ENCODE measurements at regions not wholly inside any gene's neighbourhood (a gene's known extent, or its start where the extent isn't known, plus 50 kb on each side); places are given as distances from the start of the nearest gene placed in this dataset.

- no peak for TF ChIP-seq CTCF (IDR thresholded peaks at IDR 0.05)
- TF ChIP-seq POLR2AphosphoS5 (IDR thresholded peaks at IDR 0.05; ENCODE audit: insufficient read depth in 1 of 2, low read depth in 1 of 2) = no peak
- TF ChIP-seq POLR2A (IDR thresholded peaks at IDR 0.05) = no peak
- Histone ChIP-seq H3K36me3 (no peaks in the 10 kb centered on the region), H3K27me3 (no peaks in the 10 kb centered on the region), H3K4me3 (no peak overlapping the region), H3K9me3 (no peaks in the 10 kb centered on the region), H3K4me1 (no peaks in the 10 kb centered on the region), H3K27ac (no peak overlapping the region)
- intact Hi-C loops (cut with DNase I) = no loop called here
- DNase-seq (ENCODE audit: extremely low spot score in 2 of 2) = no peak
Observed at GRCh38 chr7:12474035-12474434, 70.4 kb upstream of the VWDE start.

GRCh38 chr7:12475362-12476063 is 71.8 kb upstream of the VWDE start:
- Histone ChIP-seq H3K27ac (no peak overlapping the region), H3K4me1 (no peaks in the 10 kb centered on the region), H3K9me3 (no peaks in the 10 kb centered on the region), H3K4me3 (no peak overlapping the region), H3K36me3 (no peaks in the 10 kb centered on the region), H3K27me3 (no peaks in the 10 kb centered on the region)
- TF ChIP-seq POLR2AphosphoS5 (IDR thresholded peaks at IDR 0.05; ENCODE audit: insufficient read depth in 1 of 2, low read depth in 1 of 2) (no peak), POLR2A (IDR thresholded peaks at IDR 0.05) (no peak), CTCF (IDR thresholded peaks at IDR 0.05) (no peak)
- intact Hi-C loops (cut with DNase I) = no loop called here
- no peak for DNase-seq (ENCODE audit: extremely low spot score in 2 of 2)

- no peak overlapping the region for H3K4me3 ChIP-seq
- H3K36me3 ChIP-seq = no peaks in the 10 kb centered on the region
- TF ChIP-seq POLR2A (IDR thresholded peaks at IDR 0.05) (no peak), CTCF (IDR thresholded peaks at IDR 0.05) (no peak), POLR2AphosphoS5 (IDR thresholded peaks at IDR 0.05; ENCODE audit: insufficient read depth in 1 of 2, low read depth in 1 of 2) (no peak)
- DNase-seq (ENCODE audit: extremely low spot score in 2 of 2) = no peak
- intact Hi-C loops (cut with DNase I) = no loop called here
- no peak overlapping the region for H3K27ac ChIP-seq
- H3K27me3 ChIP-seq = no peaks in the 10 kb centered on the region
- no peaks in the 10 kb centered on the region for H3K4me1 ChIP-seq
- H3K9me3 ChIP-seq = no peaks in the 10 kb centered on the region
Observed at GRCh38 chr7:12477620-12478019, 74.0 kb upstream of the VWDE start.

GRCh38 chr7:12481722-12482121 is 78.1 kb upstream of the VWDE start:
- Histone ChIP-seq H3K4me1 (no peaks in the 10 kb centered on the region), H3K4me3 (no peak overlapping the region), H3K36me3 (no peaks in the 10 kb centered on the region), H3K27ac (no peak overlapping the region), H3K27me3 (no peaks in the 10 kb centered on the region), H3K9me3 (no peaks in the 10 kb centered on the region)
- intact Hi-C loops (cut with DNase I) = no loop called here
- no peak for DNase-seq (ENCODE audit: extremely low spot score in 2 of 2)
- no peak for TF ChIP-seq POLR2AphosphoS5 (IDR thresholded peaks at IDR 0.05; ENCODE audit: insufficient read depth in 1 of 2, low read depth in 1 of 2)
- TF ChIP-seq CTCF (IDR thresholded peaks at IDR 0.05) = no peak
- TF ChIP-seq POLR2A (IDR thresholded peaks at IDR 0.05) = no peak

GRCh38 chr7:12485845-12486244 is 82.2 kb upstream of the VWDE start:
- intact Hi-C loops (cut with DNase I) = no loop called here
- DNase-seq (ENCODE audit: extremely low spot score in 2 of 2) = no peak
- no peak for TF ChIP-seq POLR2AphosphoS5 (IDR thresholded peaks at IDR 0.05; ENCODE audit: insufficient read depth in 1 of 2, low read depth in 1 of 2)
- H3K27me3 ChIP-seq = no peaks in the 10 kb centered on the region
- H3K36me3 ChIP-seq = no peaks in the 10 kb centered on the region
- H3K4me3 ChIP-seq = no peak overlapping the region
- H3K27ac ChIP-seq = no peak overlapping the region
- H3K9me3 ChIP-seq = no peaks in the 10 kb centered on the region
- no peaks in the 10 kb centered on the region for H3K4me1 ChIP-seq
